Ectodermal cell (in vitro differentiated cells): ENCODE measurements at regions not wholly inside any gene's neighbourhood (a gene's known extent, or its start where the extent isn't known, plus 50 kb on each side); places are given as distances from the start of the nearest gene placed in this dataset.

Experiments used
- H3K27ac ChIP-seq: 2 replicates; pipeline ENCODE4 v1.7.0; 2013; ENCODE audit warnings: mild to moderate bottlenecking, low read depth, low read length; ENCODE audit not compliant: insufficient read depth, poor library complexity, severe bottlenecking
- H3K27me3 ChIP-seq: 2 replicates; pipeline ENCODE4 v1.7.0; 2013; ENCODE audit warnings: mild to moderate bottlenecking, low read length; ENCODE audit not compliant: insufficient read depth, control insufficient read depth, poor library complexity, severe bottlenecking
- H3K36me3 ChIP-seq: one replicate; pipeline ENCODE4 v1.7.0; 2013; ENCODE audit warnings: low read length; ENCODE audit not compliant: control insufficient read depth, insufficient read depth
- H3K4me1 ChIP-seq: one replicate; pipeline ENCODE4 v1.7.0; 2013; ENCODE audit warnings: low read length; ENCODE audit not compliant: control insufficient read depth, insufficient read depth
- H3K4me3 ChIP-seq: 2 replicates; pipeline ENCODE4 v1.7.0; 2013; ENCODE audit warnings: low read depth, low read length, control low read depth; ENCODE audit not compliant: insufficient read depth
- H3K9me3 ChIP-seq: 2 replicates; pipeline ENCODE4 v1.7.0; 2013; ENCODE audit warnings: mild to moderate bottlenecking, low read length, moderate library complexity; ENCODE audit not compliant: control insufficient read depth
- WGBS, 2 experiments: methylation state at CpG; one replicate each; pipeline ENCODE4 v1.1.7; 2013; ENCODE audit warnings: missing lambda C conversion rate in 2 of 2; 5-methylcytosine and 5-hydroxymethylcytosine counted together

DNA sequence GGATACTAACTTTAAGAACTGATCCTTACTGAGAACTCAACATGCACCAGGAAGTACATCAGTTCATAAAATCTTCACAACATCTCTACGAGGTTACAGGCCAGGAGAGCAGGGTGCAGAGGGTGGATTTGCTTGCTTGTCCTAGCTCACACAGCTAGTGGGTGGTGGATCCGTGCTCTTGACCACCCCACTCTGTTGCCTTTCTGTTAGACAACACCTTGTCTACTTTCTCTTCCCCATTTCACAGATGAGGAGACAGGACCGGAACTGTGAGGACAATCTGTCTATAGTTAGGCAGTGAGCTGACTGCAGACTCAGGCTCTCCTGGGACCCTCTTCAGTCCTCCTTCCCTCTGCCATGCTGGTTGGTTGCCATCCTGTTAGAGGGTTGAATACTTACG, 221.7 kb upstream of the TLE3 start:
- Histone ChIP-seq H3K9me3 (no peaks in the 10 kb centered on the region), H3K27me3 (no peaks in the 10 kb centered on the region), H3K4me1 (peaks cover 12% of the 10 kb centered on the region), H3K4me3 (no peak overlapping the region), H3K36me3 (no peaks in the 10 kb centered on the region), H3K27ac (no peak overlapping the region)
- 93 to 94% methylated on average over 4 of the region's 4 CpGs for WGBS, 2 experiments

DNA sequence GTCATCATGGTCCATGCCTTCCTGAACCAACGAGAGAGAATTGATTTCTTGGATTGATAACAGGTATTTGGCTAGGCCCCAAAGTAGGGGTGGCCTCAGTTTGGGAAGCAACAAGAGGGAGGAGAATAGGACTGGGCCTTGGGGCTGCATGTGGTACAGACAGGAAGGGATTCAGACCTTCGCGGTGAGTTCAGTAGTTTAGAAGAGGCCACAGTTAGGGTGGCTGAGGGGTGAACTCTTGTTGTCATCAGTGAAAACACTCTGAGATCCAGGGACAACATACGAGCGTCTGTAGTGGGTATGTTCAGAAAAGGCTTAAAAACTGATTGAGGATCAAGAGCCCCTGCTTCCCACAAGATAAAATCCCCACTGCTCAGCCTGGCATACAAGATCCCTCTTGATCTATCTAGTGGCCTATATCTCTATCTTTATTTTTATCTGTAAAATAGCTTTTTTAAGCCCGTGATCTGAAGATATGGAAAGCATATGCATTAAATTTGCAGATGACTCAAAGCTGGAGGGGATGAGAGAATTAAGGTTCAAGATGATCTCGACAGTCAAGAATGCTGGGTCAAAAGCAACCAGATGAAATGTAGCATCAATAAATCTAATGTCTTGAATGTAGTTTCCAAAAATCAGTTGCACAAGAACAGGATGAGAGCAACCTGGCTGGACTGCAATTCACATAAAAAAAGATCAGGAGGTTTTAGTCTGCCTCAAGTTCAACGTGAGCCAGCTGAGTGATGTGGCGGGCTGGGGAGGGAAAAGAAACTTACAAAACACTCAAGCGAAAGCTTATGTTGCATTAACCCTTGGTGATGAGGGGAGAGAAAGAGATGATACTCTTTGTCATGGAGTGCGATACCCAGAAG, 221.1 kb upstream of the TLE3 start:
- WGBS, 2 experiments, result 93 to 94% methylated on average over 11 of the region's 11 CpGs
- Histone ChIP-seq H3K36me3 (no peaks in the 10 kb centered on the region), H3K9me3 (no peaks in the 10 kb centered on the region), H3K4me1 (peaks cover 12% of the 10 kb centered on the region), H3K27ac (no peak overlapping the region), H3K4me3 (no peak overlapping the region), H3K27me3 (no peaks in the 10 kb centered on the region)

- WGBS, 2 experiments, result 89 to 90% methylated on average over 8 of the region's 8 CpGs
- Histone ChIP-seq H3K9me3 (no peaks in the 10 kb centered on the region), H3K36me3 (no peaks in the 10 kb centered on the region), H3K4me1 (no peaks in the 10 kb centered on the region), H3K27ac (no peak overlapping the region), H3K27me3 (no peaks in the 10 kb centered on the region), H3K4me3 (no peak overlapping the region)
These were observed 218.4 kb upstream of the TLE3 start for GRCh38 chr15:70316059-70316600.

DNA sequence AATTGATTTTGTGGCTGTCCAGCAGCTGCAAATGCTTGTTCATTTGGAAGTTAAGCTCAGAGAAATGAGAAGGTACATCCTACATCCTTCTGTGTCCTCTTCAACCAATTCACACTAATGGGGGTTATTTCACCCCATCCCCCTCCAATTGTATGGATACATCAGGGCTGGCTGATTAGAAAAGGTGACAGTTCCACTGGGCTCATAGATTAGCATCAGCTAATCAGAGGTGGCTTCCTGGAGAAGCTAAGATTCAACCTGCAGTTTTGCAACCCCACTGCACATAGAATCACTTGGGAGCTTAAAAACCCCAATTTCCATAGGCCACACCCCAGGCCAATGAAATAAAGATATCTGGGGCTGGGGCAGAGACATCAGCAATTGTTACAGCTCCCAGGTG, 217.7 kb upstream of the TLE3 start:
- H3K9me3 ChIP-seq, result no peaks in the 10 kb centered on the region

DNA sequence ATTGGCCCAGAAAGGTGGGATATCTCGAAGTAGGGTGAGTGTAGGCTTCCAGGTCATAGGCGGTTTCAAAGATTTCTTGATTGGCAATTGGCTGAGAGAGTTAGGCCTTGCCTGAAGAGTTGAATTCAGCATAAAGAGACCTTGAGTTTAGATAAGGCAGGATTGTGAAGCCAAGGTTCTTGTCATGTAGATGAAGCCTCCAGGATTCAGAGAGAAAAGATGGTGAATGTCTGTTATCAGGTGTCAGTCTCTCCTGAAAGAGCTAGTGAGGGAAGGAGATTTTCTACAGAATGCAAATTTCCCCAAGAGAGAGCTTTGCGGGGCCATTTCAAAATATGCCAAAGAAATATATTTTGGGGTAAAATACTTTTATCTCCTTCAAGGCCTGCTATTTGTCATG, 217.0 kb upstream of the TLE3 start:
- Histone ChIP-seq H3K4me1 (no peaks in the 10 kb centered on the region), H3K27ac (no peak overlapping the region), H3K27me3 (no peaks in the 10 kb centered on the region), H3K36me3 (no peaks in the 10 kb centered on the region), H3K9me3 (no peaks in the 10 kb centered on the region), H3K4me3 (no peak overlapping the region)
- 72 to 75% methylated on average over 3 of the region's 3 CpGs for WGBS, 2 experiments

More for the DNA sequence above, 217.7 kb upstream of the TLE3 start:
- H3K36me3 ChIP-seq, result no peaks in the 10 kb centered on the region
- no peaks in the 10 kb centered on the region for H3K4me1 ChIP-seq
- H3K27me3 ChIP-seq, result no peaks in the 10 kb centered on the region
- no peak overlapping the region for H3K4me3 ChIP-seq
- no peak overlapping the region for H3K27ac ChIP-seq

DNA sequence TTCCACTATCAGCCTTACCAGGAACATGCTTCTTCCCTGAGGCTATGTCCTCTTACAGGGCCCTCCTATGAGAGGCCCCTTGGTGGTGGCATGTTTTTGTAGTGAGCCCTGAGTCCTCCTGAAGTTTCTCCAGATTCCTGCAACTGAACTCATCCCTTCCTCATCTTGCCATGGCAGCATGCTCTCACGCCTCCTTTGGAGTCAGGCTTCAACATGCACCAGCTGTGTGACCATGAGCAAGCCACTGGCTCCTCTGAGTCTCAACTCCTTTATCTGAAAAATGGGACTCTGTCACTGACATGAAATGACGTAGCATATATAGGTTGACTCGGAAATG, 216.3 kb upstream of the TLE3 start:
- Histone ChIP-seq H3K9me3 (no peaks in the 10 kb centered on the region), H3K27ac (no peak overlapping the region), H3K4me1 (no peaks in the 10 kb centered on the region), H3K27me3 (no peaks in the 10 kb centered on the region), H3K4me3 (no peak overlapping the region), H3K36me3 (no peaks in the 10 kb centered on the region)
- WGBS, 2 experiments, result 90 to 92% methylated on average over 3 of the region's 3 CpGs

DNA sequence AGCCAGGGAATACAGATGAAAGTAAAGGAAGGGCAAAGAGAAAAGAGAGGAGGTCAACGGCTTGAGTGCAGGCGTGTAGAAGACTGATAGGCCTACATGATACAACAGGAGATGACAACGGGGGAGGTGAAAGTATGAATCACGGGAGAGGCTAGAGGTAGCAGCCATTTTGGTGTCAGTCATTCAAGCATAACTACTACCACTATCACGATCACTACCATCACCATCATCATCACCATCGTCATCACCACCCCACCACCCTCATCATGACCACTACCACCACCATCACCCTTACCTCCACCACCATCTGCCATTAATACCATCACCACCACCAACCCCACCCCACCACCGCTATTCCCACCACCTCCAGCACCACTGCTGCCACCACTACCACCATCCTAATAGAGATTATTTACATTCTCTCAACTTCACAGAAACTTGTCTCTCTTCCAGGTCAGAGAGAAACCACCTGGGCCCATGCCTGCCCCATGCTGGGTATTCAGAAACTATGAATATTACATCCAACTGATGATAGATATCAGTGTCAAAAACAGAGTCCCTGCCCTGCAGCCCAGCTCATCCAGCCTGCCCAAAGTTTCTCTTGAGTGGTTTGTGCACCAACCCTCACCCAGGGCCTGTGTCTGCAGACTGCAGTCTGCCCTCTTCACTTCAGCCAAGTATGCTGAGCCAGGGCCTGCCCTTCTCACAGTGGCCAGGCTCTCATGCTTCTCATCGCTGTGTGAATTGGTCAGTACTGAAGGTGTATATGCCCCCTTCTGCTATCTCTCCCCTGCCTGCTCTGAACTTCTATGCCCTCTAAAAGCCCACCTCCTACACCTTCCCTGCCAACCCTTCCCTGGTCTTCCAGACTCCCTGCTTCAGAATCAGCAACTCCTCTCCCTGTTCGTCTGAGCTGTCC, 215.6 kb upstream of the TLE3 start:
- WGBS, 2 experiments, result 92% methylated on average over 9 of the region's 9 CpGs
- H3K36me3 ChIP-seq, result no peaks in the 10 kb centered on the region
- no peaks in the 10 kb centered on the region for H3K9me3 ChIP-seq
- H3K27me3 ChIP-seq, result no peaks in the 10 kb centered on the region
- no peaks in the 10 kb centered on the region for H3K4me1 ChIP-seq
- no peak overlapping the region for H3K27ac ChIP-seq
- no peak overlapping the region for H3K4me3 ChIP-seq

- H3K4me3 ChIP-seq, result no peak overlapping the region
- H3K27me3 ChIP-seq, result no peaks in the 10 kb centered on the region
- 60 to 68% methylated on average over 1 of the region's 1 CpG for WGBS, 2 experiments
- H3K9me3 ChIP-seq, result no peaks in the 10 kb centered on the region
- H3K27ac ChIP-seq, result no peak overlapping the region
- no peaks in the 10 kb centered on the region for H3K4me1 ChIP-seq
- no peaks in the 10 kb centered on the region for H3K36me3 ChIP-seq
These were observed 214.1 kb upstream of the TLE3 start for GRCh38 chr15:70311821-70312220.

- H3K27me3 ChIP-seq, result no peaks in the 10 kb centered on the region
- no peak overlapping the region for H3K27ac ChIP-seq
- H3K4me3 ChIP-seq, result no peak overlapping the region
- H3K36me3 ChIP-seq, result no peaks in the 10 kb centered on the region
- H3K4me1 ChIP-seq, result no peaks in the 10 kb centered on the region
- H3K9me3 ChIP-seq, result no peaks in the 10 kb centered on the region
- WGBS, 2 experiments, result 48 to 49% methylated on average over 3 to 4 of the region's 4 CpGs
These were observed 212.0 kb upstream of the TLE3 start for GRCh38 chr15:70309716-70310115.

- H3K27me3 ChIP-seq, result no peaks in the 10 kb centered on the region
- 94 to 96% methylated on average over 9 of the region's 9 CpGs for WGBS, 2 experiments
- H3K27ac ChIP-seq, result no peak overlapping the region
- no peak overlapping the region for H3K4me3 ChIP-seq
- H3K36me3 ChIP-seq, result no peaks in the 10 kb centered on the region
- no peaks in the 10 kb centered on the region for H3K4me1 ChIP-seq
- no peaks in the 10 kb centered on the region for H3K9me3 ChIP-seq
These were observed 211.2 kb upstream of the TLE3 start for GRCh38 chr15:70308735-70309434.
